Neural progenitor cell (in vitro differentiated cells): ENCODE measurements at regions not wholly inside any gene's neighbourhood (a gene's known extent, or its start where the extent isn't known, plus 50 kb on each side); places are given as distances from the start of the nearest gene placed in this dataset.

Experiments
- DNase-seq: peaks from one replicate; pipeline ENCODE4 v3.0.0-alpha.2; 2016; ENCODE audit warnings: low spot score
- H2AFZ ChIP-seq: fragments of 200-600 bp; sonication (generic); replicated peaks from 2 replicates; pipeline ENCODE4 v1.6.1; 2016; ENCODE audit warnings: antibody characterized with exemption
- H3F3A ChIP-seq: fragments of 200-600 bp; sonication (generic); 2 replicates; pipeline ENCODE4 v1.6.1; 2016; ENCODE audit warnings: antibody characterized with exemption, low read depth
- H3K27ac ChIP-seq: fragments of 200-600 bp; sonication (generic); 2 replicates; pipeline ENCODE4 v1.5.1; 2016; ENCODE audit warnings: mild to moderate bottlenecking
- H3K27me3 ChIP-seq: fragments of 200-600 bp; sonication (generic); 2 replicates; pipeline ENCODE4 v1.6.1; 2016; ENCODE audit warnings: mild to moderate bottlenecking, moderate library complexity
- H3K36me3 ChIP-seq: fragments of 200-600 bp; sonication (generic); 2 replicates; pipeline ENCODE4 v1.5.1; 2016
- H3K4me1 ChIP-seq: fragments of 200-600 bp; sonication (generic); 2 replicates; pipeline ENCODE4 v1.6.1; 2016; ENCODE audit warnings: mixed run types
- H3K4me2 ChIP-seq: fragments of 200-600 bp; sonication (generic); 2 replicates; pipeline ENCODE4 v1.6.1; 2016
- H3K4me3 ChIP-seq: fragments of 200-600 bp; sonication (generic); 2 replicates; pipeline ENCODE4 v1.5.1; 2016
- H3K79me2 ChIP-seq: fragments of 200-600 bp; sonication (generic); 2 replicates; pipeline ENCODE4 v1.6.1; 2016; ENCODE audit warnings: low read depth
- H3K9ac ChIP-seq: fragments of 200-600 bp; sonication (generic); 2 replicates; pipeline ENCODE4 v1.6.1; 2016
- H3K9me3 ChIP-seq: fragments of 200-600 bp; sonication (generic); 2 replicates; pipeline ENCODE4 v1.5.1; 2016; ENCODE audit warnings: low read depth
- H4K20me1 ChIP-seq: fragments of 200-600 bp; sonication (generic); 2 replicates; pipeline ENCODE4 v1.6.1; 2016; ENCODE audit warnings: low read depth
- H3K27ac Mint-ChIP-seq: 3 replicates; pipeline ENCODE4 v1.8.0; 2021; ENCODE audit warnings: mixed read lengths
- H3K27me3 Mint-ChIP-seq: 2 replicates; pipeline ENCODE4 v1.8.0; 2022; ENCODE audit warnings: low read depth, mild to moderate bottlenecking, inconsistent platforms, moderate library complexity, mixed read lengths; ENCODE audit not compliant: insufficient read depth
- H3K36me3 Mint-ChIP-seq: 3 replicates; pipeline ENCODE4 v1.8.0; 2021; ENCODE audit warnings: mixed read lengths
- H3K4me1 Mint-ChIP-seq: 3 replicates; pipeline ENCODE4 v1.8.0; 2021; ENCODE audit warnings: mixed read lengths
- H3K4me3 Mint-ChIP-seq: 3 replicates; pipeline ENCODE4 v1.8.0; 2021; ENCODE audit warnings: mild to moderate bottlenecking, moderate library complexity, mixed read lengths
- H3K9me3 Mint-ChIP-seq: 3 replicates; pipeline ENCODE4 v1.8.0; 2020; ENCODE audit warnings: mixed read lengths
- EZH2 ChIP-seq: fragments of 200-600 bp; sonication (generic); IDR thresholded peaks from 2 replicates; pipeline ENCODE4 v1.6.1; 2017; ENCODE audit warnings: antibody characterized with exemption, mild to moderate bottlenecking, moderate library complexity
- EZH2phosphoT487 ChIP-seq: fragments of 200-600 bp; sonication (generic); IDR thresholded peaks from 2 replicates; pipeline ENCODE4 v1.6.1; 2017; ENCODE audit warnings: antibody characterized with exemption
- TF ChIP-seq, protein P1 (sequence below): fragments of 200-600 bp; sonication (generic); IDR thresholded peaks from 2 replicates; pipeline ENCODE4 v1.5.1; 2017; ENCODE audit warnings: antibody characterized with exemption, mild to moderate bottlenecking

DNA sequence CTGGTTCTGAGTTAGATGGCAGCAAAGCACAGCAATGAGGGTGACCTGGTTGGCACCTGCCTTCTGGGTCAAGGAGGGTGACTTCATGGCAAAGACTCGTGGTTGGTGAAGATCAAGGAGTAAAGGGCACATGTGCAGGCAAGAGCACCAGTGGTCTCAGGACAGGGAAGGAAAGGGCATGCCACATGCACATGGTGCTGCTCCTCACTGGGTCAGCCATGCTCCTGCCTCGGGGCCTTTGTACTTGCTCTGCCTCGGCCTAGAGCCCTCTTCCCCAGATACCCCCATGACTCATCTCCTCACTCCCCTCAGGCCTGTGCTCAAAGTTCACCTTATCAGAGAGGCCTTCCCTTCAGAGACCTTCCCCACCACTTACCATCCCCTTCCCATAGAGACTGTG is 106.7 kb upstream of the KDM7A start:
- no peak overlapping the region for H3K27ac Mint-ChIP-seq
- no peaks in the 10 kb centered on the region for H3K9me3 Mint-ChIP-seq
- no peaks in the 10 kb centered on the region for H4K20me1 ChIP-seq
- TF ChIP-seq EZH2phosphoT487 (no peak), EZH2 (no peak)
- TF ChIP-seq, protein P1, sequence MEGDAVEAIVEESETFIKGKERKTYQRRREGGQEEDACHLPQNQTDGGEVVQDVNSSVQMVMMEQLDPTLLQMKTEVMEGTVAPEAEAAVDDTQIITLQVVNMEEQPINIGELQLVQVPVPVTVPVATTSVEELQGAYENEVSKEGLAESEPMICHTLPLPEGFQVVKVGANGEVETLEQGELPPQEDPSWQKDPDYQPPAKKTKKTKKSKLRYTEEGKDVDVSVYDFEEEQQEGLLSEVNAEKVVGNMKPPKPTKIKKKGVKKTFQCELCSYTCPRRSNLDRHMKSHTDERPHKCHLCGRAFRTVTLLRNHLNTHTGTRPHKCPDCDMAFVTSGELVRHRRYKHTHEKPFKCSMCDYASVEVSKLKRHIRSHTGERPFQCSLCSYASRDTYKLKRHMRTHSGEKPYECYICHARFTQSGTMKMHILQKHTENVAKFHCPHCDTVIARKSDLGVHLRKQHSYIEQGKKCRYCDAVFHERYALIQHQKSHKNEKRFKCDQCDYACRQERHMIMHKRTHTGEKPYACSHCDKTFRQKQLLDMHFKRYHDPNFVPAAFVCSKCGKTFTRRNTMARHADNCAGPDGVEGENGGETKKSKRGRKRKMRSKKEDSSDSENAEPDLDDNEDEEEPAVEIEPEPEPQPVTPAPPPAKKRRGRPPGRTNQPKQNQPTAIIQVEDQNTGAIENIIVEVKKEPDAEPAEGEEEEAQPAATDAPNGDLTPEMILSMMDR = no peak
- DNase-seq = no peak
- no peak overlapping the region for H3K4me3 Mint-ChIP-seq
- no peaks in the 10 kb centered on the region for H3K79me2 ChIP-seq
- no peak overlapping the region for H3K27ac ChIP-seq
- no peak overlapping the region for H3K9ac ChIP-seq
- H3K27me3 ChIP-seq = no peaks in the 10 kb centered on the region
- no peaks in the 10 kb centered on the region for H3K36me3 Mint-ChIP-seq
- H3K4me1 ChIP-seq = no peaks in the 10 kb centered on the region
- no peak overlapping the region for H2AFZ ChIP-seq
- no peak overlapping the region for H3K4me2 ChIP-seq
- H3F3A ChIP-seq = no peaks in the 10 kb centered on the region
- peaks cover 3% of the 10 kb centered on the region for H3K27me3 Mint-ChIP-seq
- H3K9me3 ChIP-seq = no peaks in the 10 kb centered on the region
- H3K4me1 Mint-ChIP-seq = no peaks in the 10 kb centered on the region
- no peak overlapping the region for H3K4me3 ChIP-seq
- H3K36me3 ChIP-seq = no peaks in the 10 kb centered on the region

DNA sequence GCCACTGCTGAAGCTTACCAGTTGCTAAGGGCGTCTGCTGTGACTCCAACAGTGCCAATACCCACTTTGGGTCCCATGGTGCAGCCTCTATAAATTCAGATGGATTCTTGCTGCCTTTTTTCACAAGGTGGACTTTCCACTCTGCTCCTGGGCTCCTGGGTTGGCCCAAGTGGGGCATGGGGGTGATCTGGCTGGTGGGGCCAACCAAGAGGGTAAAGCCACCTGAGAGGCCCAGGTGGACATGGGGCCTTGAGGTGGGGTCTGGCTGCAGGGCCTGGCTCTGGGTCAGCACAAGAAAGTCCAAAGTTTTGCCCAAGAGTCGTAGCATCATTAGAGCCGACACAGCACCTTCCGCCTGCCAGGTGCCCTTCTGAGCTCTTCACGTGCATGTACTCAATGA is 105.2 kb upstream of the KDM7A start:
- no peak overlapping the region for H3K27ac Mint-ChIP-seq
- no peaks in the 10 kb centered on the region for H3K9me3 Mint-ChIP-seq
- H3K4me1 Mint-ChIP-seq = no peaks in the 10 kb centered on the region
- peaks cover 3% of the 10 kb centered on the region for H3K27me3 Mint-ChIP-seq
- Histone ChIP-seq H3K9me3 (no peaks in the 10 kb centered on the region), H3K27ac (no peak overlapping the region), H3K79me2 (no peaks in the 10 kb centered on the region), H2AFZ (no peak overlapping the region), H3K4me2 (no peak overlapping the region), H3K36me3 (no peaks in the 10 kb centered on the region), H3K27me3 (no peaks in the 10 kb centered on the region), H3K4me3 (no peak overlapping the region), H4K20me1 (no peaks in the 10 kb centered on the region), H3F3A (no peaks in the 10 kb centered on the region), H3K4me1 (no peaks in the 10 kb centered on the region), H3K9ac (no peak overlapping the region)
- H3K4me3 Mint-ChIP-seq = no peak overlapping the region
- no peaks in the 10 kb centered on the region for H3K36me3 Mint-ChIP-seq
- no peak for DNase-seq
- TF ChIP-seq EZH2phosphoT487 = no peak
- TF ChIP-seq EZH2 = no peak
- TF ChIP-seq, protein P1 = no peak

DNA sequence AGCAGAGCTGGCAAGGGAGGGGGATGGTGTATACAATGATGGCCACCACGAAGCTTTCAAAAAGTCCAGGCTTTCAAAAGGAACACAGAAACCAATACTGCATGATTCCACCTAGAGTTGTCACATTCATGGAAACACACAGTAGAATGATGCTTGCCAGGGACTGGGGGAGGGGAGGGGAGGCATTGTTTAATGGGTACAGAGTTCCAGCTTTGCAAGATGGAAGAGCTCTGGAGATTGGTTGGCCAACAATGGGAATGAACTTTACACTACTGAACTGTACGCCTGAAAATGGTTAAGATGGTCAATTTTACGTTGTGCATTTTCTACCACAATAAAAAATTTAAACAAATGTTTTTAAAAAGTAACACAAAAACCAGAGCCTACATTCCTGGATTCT is 104.5 kb upstream of the KDM7A start:
- H3K9me3 Mint-ChIP-seq = no peaks in the 10 kb centered on the region
- H3K4me2 ChIP-seq = no peak overlapping the region
- H4K20me1 ChIP-seq = no peaks in the 10 kb centered on the region
- no peaks in the 10 kb centered on the region for H3F3A ChIP-seq
- H3K4me1 ChIP-seq = no peaks in the 10 kb centered on the region
- H3K4me1 Mint-ChIP-seq = no peaks in the 10 kb centered on the region
- no peak overlapping the region for H3K4me3 ChIP-seq
- no peak overlapping the region for H3K9ac ChIP-seq
- H3K4me3 Mint-ChIP-seq = no peak overlapping the region
- H3K27me3 Mint-ChIP-seq = peaks cover 3% of the 10 kb centered on the region
- no peak overlapping the region for H2AFZ ChIP-seq
- H3K36me3 Mint-ChIP-seq = no peaks in the 10 kb centered on the region
- TF ChIP-seq EZH2 = no peak
- H3K27me3 ChIP-seq = no peaks in the 10 kb centered on the region
- no peak overlapping the region for H3K27ac Mint-ChIP-seq
- no peaks in the 10 kb centered on the region for H3K9me3 ChIP-seq
- no peak overlapping the region for H3K27ac ChIP-seq
- no peaks in the 10 kb centered on the region for H3K36me3 ChIP-seq
- no peak for DNase-seq
- no peaks in the 10 kb centered on the region for H3K79me2 ChIP-seq

DNA sequence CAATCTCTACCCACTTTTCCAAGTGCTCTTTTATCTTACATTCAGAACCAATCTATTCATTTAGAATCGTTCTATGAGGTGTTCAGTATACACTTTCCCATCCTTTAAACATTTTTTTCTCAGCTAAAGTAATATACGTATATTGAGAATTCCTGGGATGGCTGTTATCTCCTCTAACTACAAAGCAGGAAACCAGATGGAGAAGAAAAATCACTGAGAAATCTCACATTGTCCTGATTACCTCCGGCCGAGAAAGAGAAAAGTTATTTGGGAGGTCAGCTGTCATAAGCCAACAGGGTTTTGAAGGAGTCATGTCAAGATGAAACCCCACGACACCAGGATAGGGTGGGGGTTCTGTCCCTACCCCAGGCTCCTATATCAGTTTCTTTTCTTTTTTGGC is 99.2 kb upstream of the KDM7A start:
- Mint-ChIP-seq H3K27ac (no peak overlapping the region), H3K9me3 (no peaks in the 10 kb centered on the region), H3K4me1 (no peaks in the 10 kb centered on the region), H3K27me3 (peaks cover 3% of the 10 kb centered on the region), H3K36me3 (no peaks in the 10 kb centered on the region), H3K4me3 (no peak overlapping the region)
- DNase-seq = no peak
- H3F3A ChIP-seq = no peaks in the 10 kb centered on the region
- H3K4me3 ChIP-seq = no peak overlapping the region
- peak overlapping the region; percentile 63 for H2AFZ ChIP-seq
- H3K4me1 ChIP-seq = no peaks in the 10 kb centered on the region
- H3K9ac ChIP-seq = no peak overlapping the region
- no peaks in the 10 kb centered on the region for H4K20me1 ChIP-seq
- H3K9me3 ChIP-seq = no peaks in the 10 kb centered on the region
- no peaks in the 10 kb centered on the region for H3K79me2 ChIP-seq
- H3K36me3 ChIP-seq = no peaks in the 10 kb centered on the region
- no peak overlapping the region for H3K4me2 ChIP-seq
- TF ChIP-seq EZH2phosphoT487 = no peak
- TF ChIP-seq, protein P1 = no peak
- TF ChIP-seq EZH2 = no peak
- H3K27ac ChIP-seq = no peak overlapping the region
- no peaks in the 10 kb centered on the region for H3K27me3 ChIP-seq
